ENCODE measurements at regions not wholly inside any gene's neighbourhood (a gene's known extent, or its start where the extent isn't known, plus 50 kb on each side); places are given as distances from the start of the nearest gene placed in this dataset.

DNA sequence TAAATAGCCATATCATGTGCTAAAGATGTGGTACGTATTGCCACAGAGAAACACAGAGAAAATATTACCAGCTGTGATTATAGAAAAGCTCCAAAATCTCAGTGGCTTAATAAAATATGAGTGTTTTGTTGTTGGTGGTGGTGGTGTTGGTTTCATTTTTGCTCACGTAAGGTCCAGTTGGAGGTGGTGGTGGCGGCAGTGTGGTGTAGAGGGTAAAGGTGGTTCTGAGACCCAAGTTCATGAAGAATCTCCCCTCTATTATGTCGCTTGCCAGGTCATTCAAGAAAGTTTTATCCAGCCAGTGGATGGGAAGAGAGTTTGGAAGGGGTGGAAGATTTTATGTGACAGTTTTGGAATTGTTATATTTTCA, 217.6 kb upstream of the SAMSN1 start:
- Mint-ChIP-seq H3K9me3 (no peaks in the 10 kb centered on the region), H3K4me3 (no peak overlapping the region), H3K4me1 (ENCODE audit: low read depth) (no peaks in the 10 kb centered on the region), H3K27me3 (no peaks in the 10 kb centered on the region), H3K27ac (no peak overlapping the region), H3K36me3 (ENCODE audit: low read depth) (no peaks in the 10 kb centered on the region)
- intact Hi-C loops (cut with DNase I, micrococcal nuclease): no loop called here
- Histone ChIP-seq H3K4me3 (ENCODE audit: low read length) (no peak overlapping the region), H3K36me3 (ENCODE audit: insufficient read depth, low read length) (no peaks in the 10 kb centered on the region), H3K27me3 (ENCODE audit: control insufficient read depth in 1 of 2, insufficient read depth in 2 of 2, low read length in 2 of 2) (no peaks in the 10 kb centered on the region), H3K9me3 (ENCODE audit: control insufficient read depth in 1 of 2, insufficient read depth in 1 of 2, low read length in 2 of 2) (peaks cover 0 to 4% of the 10 kb centered on the region in 2 experiments), H3K27ac (ENCODE audit: low read depth in 1 of 2, low read length in 2 of 2) (no peak overlapping the region), H3K4me1 (ENCODE audit: insufficient read depth, low read length) (peaks cover 4% of the 10 kb centered on the region)
- ChIA-PET POLR2A (interaction anchor here (0.9 kb wide), 1 partner anchor 301 kb away, joined by 4 read pairs; the partner anchor contains the start of gene NRIP1), CTCF (interaction anchor here (1.3 to 1.9 kb wide), 2 partner anchors 10 kb away, joined by 4 read pairs; no protein-coding TSS in a partner anchor)
- DNase-seq (no peak), ATAC-seq (ENCODE audit: poor library complexity) (no peak)
- TF ChIP-seq, protein P1, sequence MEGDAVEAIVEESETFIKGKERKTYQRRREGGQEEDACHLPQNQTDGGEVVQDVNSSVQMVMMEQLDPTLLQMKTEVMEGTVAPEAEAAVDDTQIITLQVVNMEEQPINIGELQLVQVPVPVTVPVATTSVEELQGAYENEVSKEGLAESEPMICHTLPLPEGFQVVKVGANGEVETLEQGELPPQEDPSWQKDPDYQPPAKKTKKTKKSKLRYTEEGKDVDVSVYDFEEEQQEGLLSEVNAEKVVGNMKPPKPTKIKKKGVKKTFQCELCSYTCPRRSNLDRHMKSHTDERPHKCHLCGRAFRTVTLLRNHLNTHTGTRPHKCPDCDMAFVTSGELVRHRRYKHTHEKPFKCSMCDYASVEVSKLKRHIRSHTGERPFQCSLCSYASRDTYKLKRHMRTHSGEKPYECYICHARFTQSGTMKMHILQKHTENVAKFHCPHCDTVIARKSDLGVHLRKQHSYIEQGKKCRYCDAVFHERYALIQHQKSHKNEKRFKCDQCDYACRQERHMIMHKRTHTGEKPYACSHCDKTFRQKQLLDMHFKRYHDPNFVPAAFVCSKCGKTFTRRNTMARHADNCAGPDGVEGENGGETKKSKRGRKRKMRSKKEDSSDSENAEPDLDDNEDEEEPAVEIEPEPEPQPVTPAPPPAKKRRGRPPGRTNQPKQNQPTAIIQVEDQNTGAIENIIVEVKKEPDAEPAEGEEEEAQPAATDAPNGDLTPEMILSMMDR (IDR thresholded peaks at IDR 0.05): no peak

DNA sequence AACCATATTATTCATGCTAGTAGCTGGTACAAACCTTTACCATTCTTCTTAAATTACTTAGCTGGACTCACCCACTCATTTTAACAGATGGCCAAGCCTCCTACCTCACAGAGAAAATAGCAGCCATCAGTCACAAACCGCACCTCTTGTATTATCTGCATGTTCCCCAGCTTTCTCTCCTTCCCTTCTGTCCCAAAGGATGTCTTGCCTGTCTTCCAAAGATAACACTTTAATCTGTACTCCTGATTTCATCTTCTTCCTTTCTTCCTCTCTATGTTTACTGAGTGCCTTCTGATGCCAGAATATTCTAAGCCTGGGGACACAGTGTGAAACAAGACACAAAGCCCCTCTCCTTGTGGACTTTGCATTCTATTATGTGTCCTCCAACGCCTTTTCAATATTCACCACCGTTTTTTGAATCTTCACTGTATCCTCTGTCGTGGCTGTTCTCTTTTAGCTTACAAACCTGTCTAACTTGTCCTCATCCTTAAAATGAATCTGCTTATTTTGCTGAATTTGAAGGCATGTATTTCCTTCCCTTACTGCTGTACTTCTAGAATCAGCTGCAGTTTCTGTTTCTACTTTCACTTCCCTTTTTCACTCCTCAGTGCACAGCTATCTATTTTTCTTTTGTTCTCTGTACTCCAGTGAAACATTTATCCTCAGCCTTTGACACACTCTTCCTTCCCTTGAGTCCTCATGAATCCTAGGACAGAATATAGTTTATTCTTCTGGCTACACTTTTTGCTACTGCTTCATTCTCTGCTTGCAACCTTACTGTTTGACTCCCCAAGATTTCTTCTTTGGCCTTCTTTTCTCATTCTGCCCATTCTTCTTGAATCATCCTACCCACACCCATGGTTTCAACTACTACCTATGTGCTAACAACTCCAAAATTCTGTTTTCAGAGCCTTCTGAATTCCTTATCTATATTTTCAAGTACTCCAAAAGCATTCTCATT, 216.9 kb upstream of the SAMSN1 start:
- Mint-ChIP-seq H3K9me3 (no peaks in the 10 kb centered on the region), H3K36me3 (ENCODE audit: low read depth) (no peaks in the 10 kb centered on the region), H3K4me3 (no peak overlapping the region), H3K27ac (no peak overlapping the region), H3K27me3 (no peaks in the 10 kb centered on the region), H3K4me1 (ENCODE audit: low read depth) (no peaks in the 10 kb centered on the region)
- H3K9me3 ChIP-seq (ENCODE audit: control insufficient read depth in 1 of 2, insufficient read depth in 1 of 2, low read length in 2 of 2): peaks cover 0 to 4% of the 10 kb centered on the region in 2 experiments
- no peaks in the 10 kb centered on the region for H3K27me3 ChIP-seq (ENCODE audit: control insufficient read depth in 1 of 2, insufficient read depth in 2 of 2, low read length in 2 of 2)
- CTCF ChIA-PET: interaction anchor here (1.1 to 1.9 kb wide), 3 partner anchors 9 to 25 kb away, joined by 3 to 4 read pairs (median 4); no protein-coding TSS in a partner anchor
- ATAC-seq (ENCODE audit: poor library complexity): peak; percentile 56
- intact Hi-C loops (cut with DNase I, micrococcal nuclease): no loop called here
- POLR2A ChIA-PET: interaction anchor here (0.9 to 1.7 kb wide), 2 partner anchors 302 to 379 kb away, joined by 4 read pairs; partner anchors contain the start of gene NRIP1
- H3K4me3 ChIP-seq (ENCODE audit: low read length): peak overlapping the region; percentile 8
- peaks cover 4% of the 10 kb centered on the region for H3K4me1 ChIP-seq (ENCODE audit: insufficient read depth, low read length)
- TF ChIP-seq, protein P1 (IDR thresholded peaks at IDR 0.05): no peak
- H3K27ac ChIP-seq (ENCODE audit: low read depth in 1 of 2, low read length in 2 of 2): peak overlapping the region in 1 of 2 donors; percentile 19
- DNase-seq: peak in 3 of 14 experiments; percentile 31 to 50 (median 33)
- H3K36me3 ChIP-seq (ENCODE audit: insufficient read depth, low read length): no peaks in the 10 kb centered on the region

DNA sequence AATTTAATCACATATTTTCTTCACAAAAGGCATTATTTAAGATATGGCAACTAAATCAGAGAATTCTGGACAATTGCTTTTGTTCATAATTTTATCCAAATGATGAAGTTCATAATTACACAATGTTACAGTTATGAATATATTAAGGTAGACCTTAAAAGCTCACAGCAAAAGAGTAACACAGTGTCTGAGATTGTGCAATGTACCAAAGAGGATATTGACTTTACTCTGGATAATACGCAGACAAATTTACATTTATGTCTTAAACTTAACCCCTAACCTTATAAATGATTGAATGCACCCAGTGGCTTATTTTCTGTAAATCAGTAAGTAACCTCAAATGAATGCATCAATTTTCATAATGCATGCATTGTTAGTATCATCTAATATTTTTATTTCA, 216.2 kb upstream of the SAMSN1 start:
- Mint-ChIP-seq H3K36me3 (ENCODE audit: low read depth) (no peaks in the 10 kb centered on the region), H3K9me3 (no peaks in the 10 kb centered on the region), H3K27me3 (no peaks in the 10 kb centered on the region), H3K4me1 (ENCODE audit: low read depth) (no peaks in the 10 kb centered on the region), H3K4me3 (no peak overlapping the region), H3K27ac (no peak overlapping the region)
- ATAC-seq (ENCODE audit: poor library complexity): no peak
- Histone ChIP-seq H3K4me3 (ENCODE audit: low read length) (no peak overlapping the region), H3K27me3 (ENCODE audit: control insufficient read depth in 1 of 2, insufficient read depth in 2 of 2, low read length in 2 of 2) (no peaks in the 10 kb centered on the region), H3K9me3 (ENCODE audit: control insufficient read depth in 1 of 2, insufficient read depth in 1 of 2, low read length in 2 of 2) (peaks cover 0 to 4% of the 10 kb centered on the region in 2 experiments), H3K36me3 (ENCODE audit: insufficient read depth, low read length) (no peaks in the 10 kb centered on the region), H3K4me1 (ENCODE audit: insufficient read depth, low read length) (peaks cover 4% of the 10 kb centered on the region), H3K27ac (ENCODE audit: low read depth in 1 of 2, low read length in 2 of 2) (no peak overlapping the region)
- ChIA-PET POLR2A (interaction anchor here (1.7 kb wide), 1 partner anchor 379 kb away, joined by 4 read pairs; no protein-coding TSS in a partner anchor), CTCF (interaction anchor here (1.1 kb wide), 1 partner anchor 24 kb away, joined by 3 read pairs; no protein-coding TSS in a partner anchor)
- TF ChIP-seq, protein P1 (IDR thresholded peaks at IDR 0.05): no peak
- no peak for DNase-seq
- intact Hi-C loops (cut with DNase I, micrococcal nuclease): no loop called here
